Dedifferentiated amniotic fluid mesenchymal stem cell (primary cell): ENCODE measurements at regions not wholly inside any gene's neighbourhood (a gene's known extent, or its start where the extent isn't known, plus 50 kb on each side); places are given as distances from the start of the nearest gene placed in this dataset.
A peak's percentile ranks its signal among the peaks of the same experiment; 100 is the strongest.

ENCODE experiments used
- DNase-seq: peaks from one replicate; pipeline ENCODE4 v3.0.0-alpha.2; 2016; ENCODE audit errors: extremely low spot score

- DNase-seq: no peak
Observed at GRCh38 chr10:69684020-69684980, 54.3 kb downstream of the FAM241B start.

GRCh38 chr10:69684981-69685353, 54.9 kb downstream of the FAM241B start:
- no peak for DNase-seq

GRCh38 chr10:69685426-69685801, 55.4 kb downstream of the FAM241B start:
- no peak for DNase-seq

GRCh38 chr10:69685802-69686585, 55.9 kb downstream of the FAM241B start:
- DNase-seq: no peak

- DNase-seq: no peak
Observed at GRCh38 chr10:69686866-69687265, 56.8 kb downstream of the FAM241B start.

GRCh38 chr10:69687426-69687825, 57.4 kb downstream of the FAM241B start:
- no peak for DNase-seq

- DNase-seq: no peak
Observed at GRCh38 chr10:69692267-69692666, 62.2 kb downstream of the FAM241B start.

GRCh38 chr10:69692891-69693290, 62.8 kb downstream of the FAM241B start:
- no peak for DNase-seq

GRCh38 chr10:69693886-69694285, 63.8 kb downstream of the FAM241B start:
- DNase-seq: no peak

GRCh38 chr10:69696073-69696731, 66.2 kb downstream of the FAM241B start:
- peak; percentile 78 for DNase-seq

GRCh38 chr10:69697006-69697405, 67.0 kb downstream of the FAM241B start:
- no peak for DNase-seq

- DNase-seq: no peak
Observed at GRCh38 chr10:69703256-69703655, 73.2 kb downstream of the FAM241B start.

GRCh38 chr10:69703766-69704630, 74.0 kb downstream of the FAM241B start:
- DNase-seq: peak; percentile 46

GRCh38 chr10:69709366-69709941, 79.4 kb downstream of the FAM241B start:
- DNase-seq: no peak

GRCh38 chr10:69710008-69710888, 80.2 kb downstream of the FAM241B start:
- DNase-seq: no peak

- DNase-seq: no peak
Observed at GRCh38 chr10:69712342-69712741, 82.3 kb downstream of the FAM241B start.

- no peak for DNase-seq
Observed at GRCh38 chr10:69714572-69714971, 84.5 kb downstream of the FAM241B start.

- DNase-seq: no peak
Observed at GRCh38 chr10:69715156-69715898, 85.3 kb downstream of the FAM241B start.

GRCh38 chr10:69715899-69716606, 85.7 kb upstream of the COL13A1 start:
- DNase-seq: no peak
